ENCODE measurements at regions not wholly inside any gene's neighbourhood (a gene's known extent, or its start where the extent isn't known, plus 50 kb on each side); places are given as distances from the start of the nearest gene placed in this dataset.

- TF ChIP-seq CTCF (IDR thresholded peaks at IDR 0.05) (no peak), EZH2 (IDR thresholded peaks at IDR 0.05) (no peak), EZH2phosphoT487 (IDR thresholded peaks at IDR 0.05) (no peak)
Measured at GRCh38 chr2:36203366-36203765, 152.2 kb upstream of the CRIM1 start.

Measured in neural progenitor cell (in vitro differentiated cells).